ENCODE measurements at regions not wholly inside any gene's neighbourhood (a gene's known extent, or its start where the extent isn't known, plus 50 kb on each side); places are given as distances from the start of the nearest gene placed in this dataset.

DNA sequence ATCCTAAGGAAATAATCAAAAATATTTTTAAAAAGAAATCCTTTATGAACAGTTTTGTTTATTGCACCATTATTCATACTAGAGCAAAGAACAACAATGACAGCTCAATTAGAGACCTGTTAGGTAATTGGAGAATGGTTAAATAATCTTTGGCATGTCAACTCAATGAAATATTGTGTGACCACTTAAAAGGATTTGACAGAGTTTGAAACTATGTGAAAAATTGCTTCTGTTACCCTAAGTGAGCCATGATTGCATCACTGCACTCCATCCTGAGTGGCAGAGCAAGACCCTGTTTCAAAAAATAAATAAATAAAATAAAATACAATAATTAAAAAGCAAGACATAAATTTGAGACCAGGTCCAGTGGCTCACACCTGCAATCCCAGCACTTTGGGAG is 66.1 kb upstream of the ATP8B1 start:
- Histone ChIP-seq H2BK12ac (ENCODE audit: insufficient read length, low read depth, low read length) (no peak overlapping the region), H3T11ph (ENCODE audit: low read length) (no peak overlapping the region), H4K8ac (replicated peaks; ENCODE audit: insufficient read length, low read depth, low read length) (no peak overlapping the region), H3K4me1 (ENCODE audit: insufficient read depth, low read length) (no peaks in the 10 kb centered on the region), H3K4ac (ENCODE audit: low read depth, low read length) (no peak overlapping the region), H4K5ac (ENCODE audit: insufficient read length, low read depth, low read length) (no peak overlapping the region), H4K20me1 (ENCODE audit: control insufficient read depth, insufficient read depth, insufficient read length) (no peaks in the 10 kb centered on the region), H3K9me3 (ENCODE audit: control insufficient read depth, low read depth, low read length) (no peaks in the 10 kb centered on the region), H2BK15ac (ENCODE audit: low read depth, low read length) (no peak overlapping the region), H3K23me2 (ENCODE audit: insufficient read length, low read depth, low read length, poor library complexity, severe bottlenecking) (no peaks in the 10 kb centered on the region), H3K56ac (ENCODE audit: insufficient read length, low read depth, low read length) (no peak overlapping the region), H3K23ac (ENCODE audit: insufficient read length, low read depth, low read length) (no peak overlapping the region), H3K14ac (ENCODE audit: insufficient read depth, low read length) (no peak overlapping the region), H2AFZ (ENCODE audit: low read length) (no peak overlapping the region), H3K4me2 (ENCODE audit: insufficient read depth, insufficient read length, low read length) (no peak overlapping the region), H2BK120ac (ENCODE audit: low read depth, low read length, poor library complexity, severe bottlenecking) (no peak overlapping the region), H3K79me1 (ENCODE audit: insufficient read depth, low read depth, low read length, poor library complexity, severe bottlenecking) (no peaks in the 10 kb centered on the region), H2BK5ac (ENCODE audit: insufficient read length, low read length) (no peak overlapping the region), H3K79me2 (ENCODE audit: insufficient read depth, low read length) (no peaks in the 10 kb centered on the region), H2BK20ac (ENCODE audit: low read depth, low read length, poor library complexity, severe bottlenecking) (no peak overlapping the region), H2AK5ac (ENCODE audit: insufficient read length, low read length) (no peak overlapping the region), H3K27ac (ENCODE audit: insufficient read length, low read depth, low read length) (no peak overlapping the region), H3K27me3 (ENCODE audit: insufficient read depth, low read length) (no peaks in the 10 kb centered on the region), H4K91ac (ENCODE audit: insufficient read length, low read depth, low read length) (no peak overlapping the region), H3K18ac (ENCODE audit: insufficient read length, low read depth, low read length) (no peak overlapping the region), H3K9ac (ENCODE audit: extremely low read depth, insufficient read length, low read length) (no peak overlapping the region)
- Mint-ChIP-seq H3K36me3 (ENCODE audit: insufficient read depth in 1 of 3, low read depth in 3 of 3) (peaks cover 0 to 4% (median 0%) of the 10 kb centered on the region in 3 experiments; a peak in 2 of 7 replicates), H3K4me1 (peaks cover 0 to 2% of the 10 kb centered on the region in 2 experiments; a peak in 1 of 4 replicates), H3K4me3 (no peak overlapping the region), H3K27me3 (ENCODE audit: low read depth) (peaks cover 2% of the 10 kb centered on the region; the same call in 1 of the 2 replicates), H3K27ac (no peak overlapping the region), H3K9me3 (peaks cover 16% of the 10 kb centered on the region in 2 experiments)
- no peak for DNase-seq
- no peak for TF ChIP-seq CTCF (conservative IDR thresholded peaks at IDR 0.05)

Measured in H9 (cell line).